ENCODE measurements at regions not wholly inside any gene's neighbourhood (a gene's known extent, or its start where the extent isn't known, plus 50 kb on each side); places are given as distances from the start of the nearest gene placed in this dataset.
"Not testable (repeated sequence)": the region's sequence is repeated elsewhere in the genome, so short reads cannot be mapped to it uniquely, and the experiment has no call there.

DNA sequence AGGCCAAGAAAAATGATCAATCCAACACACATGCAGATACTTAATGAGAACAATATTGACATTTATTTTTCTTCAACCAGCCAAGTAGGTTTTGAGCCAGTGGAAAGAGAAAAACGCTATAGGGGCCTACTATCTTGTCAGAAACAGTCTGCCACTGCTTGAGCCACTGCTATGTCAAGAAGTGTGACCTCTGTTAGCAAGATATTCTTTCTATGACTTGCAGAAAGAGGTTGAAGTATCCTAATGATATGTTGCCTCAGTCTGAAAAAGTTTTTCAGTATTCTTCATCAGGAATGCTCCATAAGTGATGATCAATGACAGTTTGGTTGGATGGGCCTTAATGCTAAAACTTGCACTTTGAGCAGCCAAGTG, 328.4 kb upstream of the KCND2 start:
- H3K4me3 ChIP-seq (ENCODE audit: low read depth, low read length): no peak overlapping the region
- TF ChIP-seq, protein P1, sequence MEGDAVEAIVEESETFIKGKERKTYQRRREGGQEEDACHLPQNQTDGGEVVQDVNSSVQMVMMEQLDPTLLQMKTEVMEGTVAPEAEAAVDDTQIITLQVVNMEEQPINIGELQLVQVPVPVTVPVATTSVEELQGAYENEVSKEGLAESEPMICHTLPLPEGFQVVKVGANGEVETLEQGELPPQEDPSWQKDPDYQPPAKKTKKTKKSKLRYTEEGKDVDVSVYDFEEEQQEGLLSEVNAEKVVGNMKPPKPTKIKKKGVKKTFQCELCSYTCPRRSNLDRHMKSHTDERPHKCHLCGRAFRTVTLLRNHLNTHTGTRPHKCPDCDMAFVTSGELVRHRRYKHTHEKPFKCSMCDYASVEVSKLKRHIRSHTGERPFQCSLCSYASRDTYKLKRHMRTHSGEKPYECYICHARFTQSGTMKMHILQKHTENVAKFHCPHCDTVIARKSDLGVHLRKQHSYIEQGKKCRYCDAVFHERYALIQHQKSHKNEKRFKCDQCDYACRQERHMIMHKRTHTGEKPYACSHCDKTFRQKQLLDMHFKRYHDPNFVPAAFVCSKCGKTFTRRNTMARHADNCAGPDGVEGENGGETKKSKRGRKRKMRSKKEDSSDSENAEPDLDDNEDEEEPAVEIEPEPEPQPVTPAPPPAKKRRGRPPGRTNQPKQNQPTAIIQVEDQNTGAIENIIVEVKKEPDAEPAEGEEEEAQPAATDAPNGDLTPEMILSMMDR (IDR thresholded peaks at IDR 0.05; ENCODE audit: low read depth, low read length): no peak

DNA sequence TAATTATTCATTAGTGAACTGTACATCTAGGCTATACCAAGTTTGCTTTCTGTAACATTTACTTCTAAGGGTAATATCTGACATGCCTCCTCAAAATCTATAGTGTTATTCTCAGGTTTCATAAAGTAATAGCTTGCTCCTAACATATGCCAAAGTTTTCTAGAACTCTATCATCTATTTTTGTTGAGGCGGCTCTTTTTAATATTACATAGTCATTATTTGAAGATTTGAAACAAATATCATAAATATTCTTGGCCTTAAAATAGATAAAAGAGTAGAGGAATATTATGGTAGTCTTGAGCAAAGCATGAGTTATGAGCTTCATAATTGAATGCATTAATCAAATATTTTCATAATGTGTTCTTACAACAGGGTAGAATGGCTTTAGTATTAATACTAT, 327.2 kb upstream of the KCND2 start:
- TF ChIP-seq, protein P1 (IDR thresholded peaks at IDR 0.05; ENCODE audit: low read depth, low read length): no peak
- no peak overlapping the region for H3K4me3 ChIP-seq (ENCODE audit: low read depth, low read length)

- H3K4me3 ChIP-seq (ENCODE audit: low read depth, low read length): no peak overlapping the region
- TF ChIP-seq, protein P1 (IDR thresholded peaks at IDR 0.05; ENCODE audit: low read depth, low read length): no peak
These were observed 323.9 kb upstream of the KCND2 start for GRCh38 chr7:119949053-119949452.

DNA sequence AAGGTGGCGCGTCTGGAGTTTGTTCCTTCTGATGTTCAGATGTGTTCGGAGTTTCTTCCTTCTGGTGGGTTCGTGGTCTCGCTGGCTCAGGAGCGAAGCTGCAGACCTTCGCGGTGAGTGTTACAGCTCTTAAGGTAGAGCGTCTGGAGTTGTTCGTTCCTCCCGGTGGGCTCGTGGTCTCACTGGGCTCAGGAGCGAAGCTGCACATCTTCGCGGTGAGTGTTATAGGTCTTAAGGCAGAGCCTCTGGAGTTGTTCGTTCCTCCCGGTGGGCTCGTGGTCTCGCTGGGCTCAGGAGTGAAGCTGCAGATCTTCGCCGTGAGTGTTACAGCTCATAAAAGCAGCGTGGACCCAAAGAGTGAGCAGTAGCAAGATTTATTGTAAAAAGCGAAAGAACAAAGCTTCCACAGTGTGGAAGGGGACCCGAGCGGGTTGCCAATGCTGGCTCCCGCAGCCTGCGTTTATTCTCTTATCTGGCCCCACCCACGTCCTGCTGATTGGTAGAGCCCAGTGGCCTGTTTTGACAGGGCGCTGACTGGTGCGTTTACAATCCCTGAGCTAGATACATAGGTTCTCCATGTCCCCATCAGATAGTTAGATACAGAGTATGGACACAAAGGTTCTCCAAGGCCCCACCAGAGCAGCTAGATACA, 322.5 kb upstream of the KCND2 start:
- H3K4me3 ChIP-seq (ENCODE audit: low read depth, low read length): not testable (repeated sequence)

GRCh38 chr7:119951614-119952013, 321.4 kb upstream of the KCND2 start:
- H3K4me3 ChIP-seq (ENCODE audit: low read depth, low read length): not testable (repeated sequence)

DNA sequence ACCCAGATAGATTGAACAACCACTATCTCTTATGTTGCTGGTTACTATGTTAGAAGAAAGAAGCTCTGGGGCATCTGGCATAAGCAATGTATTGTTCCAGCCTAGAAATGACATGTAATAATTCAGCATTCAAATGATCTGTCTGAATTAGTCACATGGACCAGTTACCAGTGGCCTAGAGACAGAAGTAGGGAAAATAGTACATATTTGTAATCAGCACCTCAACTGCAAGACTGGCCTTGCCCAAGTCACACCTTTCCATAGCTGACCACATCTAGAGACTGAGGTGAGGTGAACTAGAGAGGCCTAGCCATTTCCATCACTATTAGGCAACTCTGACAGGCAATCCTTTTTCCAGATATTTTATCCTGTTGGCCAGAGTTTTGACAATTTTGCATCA, 315.6 kb upstream of the KCND2 start:
- TF ChIP-seq, protein P1 (IDR thresholded peaks at IDR 0.05; ENCODE audit: low read depth, low read length): no peak

GRCh38 chr7:119959811-119960210, 313.2 kb upstream of the KCND2 start:
- H3K4me3 ChIP-seq (ENCODE audit: low read depth, low read length): no peak overlapping the region
- TF ChIP-seq, protein P1 (IDR thresholded peaks at IDR 0.05; ENCODE audit: low read depth, low read length): no peak

More for the DNA sequence above, 315.6 kb upstream of the KCND2 start:
- H3K4me3 ChIP-seq (ENCODE audit: low read depth, low read length): no peak overlapping the region

- TF ChIP-seq, protein P1 (IDR thresholded peaks at IDR 0.05; ENCODE audit: low read depth, low read length): no peak
- H3K4me3 ChIP-seq (ENCODE audit: low read depth, low read length): no peak overlapping the region
These were observed 309.3 kb upstream of the KCND2 start for GRCh38 chr7:119963654-119964053.
